CD4-positive, CD25-positive, alpha-beta regulatory T cell (primary cell): ENCODE measurements at regions not wholly inside any gene's neighbourhood (a gene's known extent, or its start where the extent isn't known, plus 50 kb on each side); places are given as distances from the start of the nearest gene placed in this dataset.

Experiments used
- ATAC-seq, 2 donors: fragments of 150-1000 bp; cut with Tn5 transposase; one replicate each; pipeline ENCODE4 v1.10.0; 2021; ENCODE audit warnings: low read depth in 2 of 2, moderate number of reproducible peaks in 2 of 2, moderate library complexity in 1 of 2
- DNase-seq, 3 donors: peaks; one replicate each; pipeline versions ENCODE4 v3.0.0 to v3.0.0-alpha.2; 2012 to 2022; ENCODE audit warnings: mixed read lengths in 1 of 3
- H3K27ac ChIP-seq: one replicate; pipeline ENCODE4 v1.7.0; 2013; ENCODE audit warnings: mild to moderate bottlenecking, low read length; ENCODE audit not compliant: insufficient read depth, poor library complexity, severe bottlenecking
- H3K27me3 ChIP-seq: one replicate; pipeline ENCODE4 v1.7.0; 2013; ENCODE audit warnings: low read length; ENCODE audit not compliant: control insufficient read depth, insufficient read depth
- H3K36me3 ChIP-seq: one replicate; pipeline ENCODE4 v1.7.0; 2013; ENCODE audit warnings: mild to moderate bottlenecking, low read length, moderate library complexity; ENCODE audit not compliant: control insufficient read depth, insufficient read depth
- H3K4me1 ChIP-seq: 2 replicates; pipeline ENCODE4 v1.7.0; 2013; ENCODE audit warnings: mild to moderate bottlenecking, low read length; ENCODE audit not compliant: insufficient read depth, control insufficient read depth, poor library complexity, severe bottlenecking
- H3K4me3 ChIP-seq: one replicate; pipeline ENCODE4 v1.7.0; 2013; ENCODE audit warnings: low read depth, mild to moderate bottlenecking, low read length, moderate library complexity
- H3K9me3 ChIP-seq, 2 experiments: 1 replicate in 1 of 2; 2 replicates in 1 of 2; pipeline ENCODE4 v1.7.0; 2013; ENCODE audit warnings: low read length in 2 of 2, mild to moderate bottlenecking in 1 of 2, moderate library complexity in 1 of 2; ENCODE audit not compliant: control insufficient read depth in 2 of 2
- H3K27ac Mint-ChIP-seq, 3 donors: one replicate each; pipeline ENCODE4 v1.8.0; 2020 to 2022; ENCODE audit warnings: mild to moderate bottlenecking in 3 of 3, mixed read lengths in 3 of 3, moderate library complexity in 2 of 3
- H3K27me3 Mint-ChIP-seq: one replicate; pipeline ENCODE4 v1.8.0; 2022; ENCODE audit warnings: mild to moderate bottlenecking, mixed read lengths
- H3K36me3 Mint-ChIP-seq: one replicate; pipeline ENCODE4 v1.8.0; 2020; ENCODE audit warnings: mixed read lengths
- H3K4me1 Mint-ChIP-seq, 4 donors: one replicate each; pipeline ENCODE4 v1.8.0; 2020 to 2022; ENCODE audit warnings: mixed read lengths in 4 of 4, mild to moderate bottlenecking in 1 of 4
- H3K4me3 Mint-ChIP-seq, 4 donors: one replicate each; pipeline ENCODE4 v1.8.0; 2020 to 2022; ENCODE audit warnings: mild to moderate bottlenecking in 4 of 4, mixed read lengths in 4 of 4, moderate library complexity in 3 of 4
- H3K9me3 Mint-ChIP-seq, 7 donors: one replicate each; pipeline ENCODE4 v1.8.0; 2020 to 2022; ENCODE audit warnings: mixed read lengths in 7 of 7, mild to moderate bottlenecking in 3 of 7, moderate library complexity in 2 of 7

- H3K36me3 Mint-ChIP-seq, result no peaks in the 10 kb centered on the region
- DNase-seq, result no peak
- peaks cover 0 to 6% (median 0%) of the 10 kb centered on the region in 7 donors for H3K9me3 Mint-ChIP-seq
- Histone ChIP-seq H3K9me3 (no peaks in the 10 kb centered on the region), H3K36me3 (no peaks in the 10 kb centered on the region), H3K27ac (no peak overlapping the region), H3K27me3 (no peaks in the 10 kb centered on the region), H3K4me3 (no peak overlapping the region), H3K4me1 (no peaks in the 10 kb centered on the region)
- no peak for ATAC-seq
- H3K4me1 Mint-ChIP-seq, result no peaks in the 10 kb centered on the region
- no peaks in the 10 kb centered on the region for H3K27me3 Mint-ChIP-seq
- no peak overlapping the region for H3K4me3 Mint-ChIP-seq
- H3K27ac Mint-ChIP-seq, result no peak overlapping the region
These were observed 204.6 kb downstream of the RTL9 start for GRCh38 chrX:110563282-110563681.

- Histone ChIP-seq H3K4me1 (no peaks in the 10 kb centered on the region), H3K27ac (no peak overlapping the region), H3K36me3 (no peaks in the 10 kb centered on the region), H3K9me3 (no peaks in the 10 kb centered on the region), H3K27me3 (no peaks in the 10 kb centered on the region), H3K4me3 (no peak overlapping the region)
- DNase-seq (no peak), ATAC-seq (no peak)
- Mint-ChIP-seq H3K36me3 (no peaks in the 10 kb centered on the region), H3K9me3 (peaks cover 0 to 4% (median 0%) of the 10 kb centered on the region in 7 donors), H3K27me3 (no peaks in the 10 kb centered on the region), H3K27ac (no peak overlapping the region), H3K4me3 (no peak overlapping the region), H3K4me1 (no peaks in the 10 kb centered on the region)
These were observed 209.8 kb downstream of the RTL9 start for GRCh38 chrX:110568441-110568840.

- no peak for ATAC-seq
- Histone ChIP-seq H3K4me1 (no peaks in the 10 kb centered on the region), H3K36me3 (no peaks in the 10 kb centered on the region), H3K4me3 (no peak overlapping the region), H3K27ac (no peak overlapping the region), H3K9me3 (no peaks in the 10 kb centered on the region), H3K27me3 (no peaks in the 10 kb centered on the region)
- H3K4me3 Mint-ChIP-seq, result no peak overlapping the region
- no peaks in the 10 kb centered on the region for H3K4me1 Mint-ChIP-seq
- no peaks in the 10 kb centered on the region for H3K36me3 Mint-ChIP-seq
- H3K9me3 Mint-ChIP-seq, result peaks cover 0 to 3% (median 0%) of the 10 kb centered on the region in 7 donors
- H3K27ac Mint-ChIP-seq, result no peak overlapping the region
- H3K27me3 Mint-ChIP-seq, result no peaks in the 10 kb centered on the region
- no peak for DNase-seq
These were observed 210.9 kb downstream of the RTL9 start for GRCh38 chrX:110569506-110569905.

- ATAC-seq (no peak), DNase-seq (no peak)
- no peaks in the 10 kb centered on the region for H3K4me1 ChIP-seq
- no peaks in the 10 kb centered on the region for H3K27me3 ChIP-seq
- H3K9me3 ChIP-seq, result no peaks in the 10 kb centered on the region
- Mint-ChIP-seq H3K27ac (no peak overlapping the region), H3K4me1 (no peaks in the 10 kb centered on the region), H3K36me3 (no peaks in the 10 kb centered on the region), H3K9me3 (peaks cover 0 to 4% (median 0%) of the 10 kb centered on the region in 7 donors), H3K4me3 (no peak overlapping the region), H3K27me3 (peaks cover 4% of the 10 kb centered on the region)
- H3K36me3 ChIP-seq, result no peaks in the 10 kb centered on the region
- no peak overlapping the region for H3K4me3 ChIP-seq
- H3K27ac ChIP-seq, result no peak overlapping the region
These were observed 217.3 kb downstream of the CHRDL1 start for GRCh38 chrX:110578270-110578669.

GRCh38 chrX:110584083-110584482, 211.5 kb downstream of the CHRDL1 start:
- peaks cover 4% of the 10 kb centered on the region for H3K27me3 Mint-ChIP-seq
- Histone ChIP-seq H3K36me3 (no peaks in the 10 kb centered on the region), H3K4me3 (no peak overlapping the region), H3K9me3 (no peaks in the 10 kb centered on the region), H3K4me1 (no peaks in the 10 kb centered on the region), H3K27me3 (no peaks in the 10 kb centered on the region), H3K27ac (no peak overlapping the region)
- H3K4me3 Mint-ChIP-seq, result no peak overlapping the region
- H3K9me3 Mint-ChIP-seq, result peaks cover 0 to 4% (median 0%) of the 10 kb centered on the region in 7 donors
- ATAC-seq (no peak), DNase-seq (no peak)
- no peaks in the 10 kb centered on the region for H3K36me3 Mint-ChIP-seq
- H3K4me1 Mint-ChIP-seq, result no peaks in the 10 kb centered on the region
- H3K27ac Mint-ChIP-seq, result no peak overlapping the region

- DNase-seq (no peak), ATAC-seq (no peak)
- Mint-ChIP-seq H3K27ac (no peak overlapping the region), H3K36me3 (no peaks in the 10 kb centered on the region), H3K9me3 (no peaks in the 10 kb centered on the region), H3K4me3 (no peak overlapping the region), H3K27me3 (no peaks in the 10 kb centered on the region), H3K4me1 (no peaks in the 10 kb centered on the region)
- no peaks in the 10 kb centered on the region for H3K9me3 ChIP-seq
- no peak overlapping the region for H3K27ac ChIP-seq
- no peak overlapping the region for H3K4me3 ChIP-seq
- H3K4me1 ChIP-seq, result no peaks in the 10 kb centered on the region
- H3K27me3 ChIP-seq, result no peaks in the 10 kb centered on the region
- no peaks in the 10 kb centered on the region for H3K36me3 ChIP-seq
These were observed 207.5 kb downstream of the CHRDL1 start for GRCh38 chrX:110588164-110588563.

GRCh38 chrX:110588853-110589252, 206.8 kb downstream of the CHRDL1 start:
- H3K36me3 Mint-ChIP-seq, result no peaks in the 10 kb centered on the region
- H3K27me3 Mint-ChIP-seq, result no peaks in the 10 kb centered on the region

GRCh38 chrX:110600745-110601310, 194.8 kb downstream of the CHRDL1 start:
- H3K4me1 ChIP-seq, result no peaks in the 10 kb centered on the region
- H3K36me3 ChIP-seq, result no peaks in the 10 kb centered on the region
- ATAC-seq (no peak), DNase-seq (no peak)
- no peaks in the 10 kb centered on the region for H3K27me3 Mint-ChIP-seq
- H3K27me3 ChIP-seq, result no peaks in the 10 kb centered on the region
- peaks cover 0 to 9% (median 4%) of the 10 kb centered on the region in 7 donors for H3K9me3 Mint-ChIP-seq
- no peaks in the 10 kb centered on the region for H3K36me3 Mint-ChIP-seq
- no peak overlapping the region for H3K27ac ChIP-seq
- H3K9me3 ChIP-seq, result no peaks in the 10 kb centered on the region
- no peak overlapping the region for H3K27ac Mint-ChIP-seq
- H3K4me3 ChIP-seq, result no peak overlapping the region
- H3K4me3 Mint-ChIP-seq, result no peak overlapping the region
- H3K4me1 Mint-ChIP-seq, result no peaks in the 10 kb centered on the region

More at GRCh38 chrX:110588853-110589252, 206.8 kb downstream of the CHRDL1 start:
- H3K36me3 ChIP-seq, result no peaks in the 10 kb centered on the region
- H3K4me1 ChIP-seq, result no peaks in the 10 kb centered on the region
- H3K9me3 Mint-ChIP-seq, result no peaks in the 10 kb centered on the region
- no peak overlapping the region for H3K4me3 Mint-ChIP-seq
- no peaks in the 10 kb centered on the region for H3K27me3 ChIP-seq
- ATAC-seq (no peak), DNase-seq (no peak)
- H3K9me3 ChIP-seq, result no peaks in the 10 kb centered on the region
- no peak overlapping the region for H3K27ac Mint-ChIP-seq
- no peak overlapping the region for H3K27ac ChIP-seq
- H3K4me3 ChIP-seq, result no peak overlapping the region
- no peaks in the 10 kb centered on the region for H3K4me1 Mint-ChIP-seq
